ENCODE measurements at regions not wholly inside any gene's neighbourhood (a gene's known extent, or its start where the extent isn't known, plus 50 kb on each side); places are given as distances from the start of the nearest gene placed in this dataset.

DNA sequence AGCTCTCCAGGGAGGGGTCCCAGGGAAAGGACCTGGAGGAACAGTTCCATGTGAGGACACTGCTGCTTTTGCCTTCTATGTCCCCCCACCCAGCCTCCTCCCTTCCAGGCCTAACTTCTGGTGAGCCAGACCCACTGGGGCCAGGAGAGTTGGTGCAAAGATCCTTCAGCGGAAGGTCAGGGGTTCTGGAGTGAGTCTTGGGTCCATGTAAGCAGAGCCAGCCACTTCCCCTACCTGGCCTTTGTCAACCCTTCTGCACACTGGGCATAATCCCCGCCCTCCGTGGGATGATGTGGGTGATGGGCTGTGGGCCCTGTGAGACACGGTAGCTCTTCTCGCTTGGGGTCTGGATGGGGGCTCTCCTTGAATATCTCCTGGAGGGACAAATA, 76.9 kb downstream of the RHOB start:
- H3K4me3 ChIP-seq (ENCODE audit: low read depth, low read length): no peak overlapping the region
- POLR2A ChIA-PET: interaction anchor here (0.6 to 4.3 kb wide), 2 partner anchors 76 to 77 kb away, joined by 3 to 26 read pairs; partner anchors contain the start of gene RHOB
- CTCF ChIA-PET: interaction anchor here (0.6 kb wide), 1 partner anchor 127 kb away, joined by 3 read pairs; the partner anchor contains the start of gene HS1BP3

GRCh38 chr2:20524412-20525040, 77.7 kb downstream of the RHOB start:
- TF ChIP-seq, protein P1, sequence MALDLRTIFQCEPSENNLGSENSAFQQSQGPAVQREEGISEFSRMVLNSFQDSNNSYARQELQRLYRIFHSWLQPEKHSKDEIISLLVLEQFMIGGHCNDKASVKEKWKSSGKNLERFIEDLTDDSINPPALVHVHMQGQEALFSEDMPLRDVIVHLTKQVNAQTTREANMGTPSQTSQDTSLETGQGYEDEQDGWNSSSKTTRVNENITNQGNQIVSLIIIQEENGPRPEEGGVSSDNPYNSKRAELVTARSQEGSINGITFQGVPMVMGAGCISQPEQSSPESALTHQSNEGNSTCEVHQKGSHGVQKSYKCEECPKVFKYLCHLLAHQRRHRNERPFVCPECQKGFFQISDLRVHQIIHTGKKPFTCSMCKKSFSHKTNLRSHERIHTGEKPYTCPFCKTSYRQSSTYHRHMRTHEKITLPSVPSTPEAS (tag by site-specific recombination; IDR thresholded peaks at IDR 0.05): no peak
- no peak for TF ChIP-seq ZNF701 (tag by site-specific recombination; IDR thresholded peaks at IDR 0.05)
- no peak for TF ChIP-seq ZBTB8A (tag by site-specific recombination; IDR thresholded peaks at IDR 0.05)
- TF ChIP-seq KLF1 (tag by site-specific recombination; IDR thresholded peaks at IDR 0.05): no peak
- no peak for TF ChIP-seq ZNF266 (tag by site-specific recombination; IDR thresholded peaks at IDR 0.05; ENCODE audit: low read depth)
- no peak for TF ChIP-seq ZNF670 (tag by site-specific recombination; IDR thresholded peaks at IDR 0.05; ENCODE audit: low read depth)
- no peak for TF ChIP-seq MZF1 (tag by site-specific recombination; IDR thresholded peaks at IDR 0.05; ENCODE audit: borderline replicate concordance)
- TF ChIP-seq EGR2 (tag by site-specific recombination; IDR thresholded peaks at IDR 0.05; ENCODE audit: low read depth): 0 out of 2 replicates have a peak, but pooled peaks have one; percentile 14
- no peak for TF ChIP-seq ZFP69B (tag by site-specific recombination; IDR thresholded peaks at IDR 0.05)
- no peak overlapping the region for H3K27ac ChIP-seq (ENCODE audit: extremely low read depth, low read depth, low read length)
- POLR2A ChIA-PET: interaction anchor here (0.6 to 4.3 kb wide), 3 partner anchors 8 to 77 kb away, joined by 3 to 26 read pairs (median 3); partner anchors contain the start of gene RHOB
- CTCF ChIA-PET: interaction anchor here (0.6 to 1.7 kb wide), 4 partner anchors 10 to 127 kb away, joined by 3 to 6 read pairs (median 4); partner anchors contain the start of gene HS1BP3
- H3K4me1 ChIP-seq (ENCODE audit: control insufficient read depth, insufficient read depth, low read length): no peaks in the 10 kb centered on the region
- no peaks in the 10 kb centered on the region for H3K9me3 ChIP-seq (ENCODE audit: control insufficient read depth, insufficient read depth, low read depth, low read length)
- no peak overlapping the region for H3K4me3 ChIP-seq (ENCODE audit: low read depth, low read length)
- H3K36me3 ChIP-seq (ENCODE audit: control insufficient read depth in 2 of 2, insufficient read depth in 1 of 2, low read length in 2 of 2): no peaks in the 10 kb centered on the region

More for the DNA sequence above, 76.9 kb downstream of the RHOB start:
- TF ChIP-seq ZSCAN30 (tag by site-specific recombination; IDR thresholded peaks at IDR 0.05) (no peak), ZNF48 (tag by site-specific recombination; IDR thresholded peaks at IDR 0.05) (no peak), PBX3 (CRISPR knock-in tag; IDR thresholded peaks at IDR 0.05) (no peak), ZBTB8A (tag by site-specific recombination; IDR thresholded peaks at IDR 0.05) (no peak), ZSCAN16 (tag by site-specific recombination; IDR thresholded peaks at IDR 0.05) (no peak), ZNF654 (tag by site-specific recombination; IDR thresholded peaks at IDR 0.05; ENCODE audit: low read depth) (no peak), REPIN1 (tag by site-specific recombination; IDR thresholded peaks at IDR 0.05; ENCODE audit: low read depth) (no peak)
- TF ChIP-seq, protein P2, sequence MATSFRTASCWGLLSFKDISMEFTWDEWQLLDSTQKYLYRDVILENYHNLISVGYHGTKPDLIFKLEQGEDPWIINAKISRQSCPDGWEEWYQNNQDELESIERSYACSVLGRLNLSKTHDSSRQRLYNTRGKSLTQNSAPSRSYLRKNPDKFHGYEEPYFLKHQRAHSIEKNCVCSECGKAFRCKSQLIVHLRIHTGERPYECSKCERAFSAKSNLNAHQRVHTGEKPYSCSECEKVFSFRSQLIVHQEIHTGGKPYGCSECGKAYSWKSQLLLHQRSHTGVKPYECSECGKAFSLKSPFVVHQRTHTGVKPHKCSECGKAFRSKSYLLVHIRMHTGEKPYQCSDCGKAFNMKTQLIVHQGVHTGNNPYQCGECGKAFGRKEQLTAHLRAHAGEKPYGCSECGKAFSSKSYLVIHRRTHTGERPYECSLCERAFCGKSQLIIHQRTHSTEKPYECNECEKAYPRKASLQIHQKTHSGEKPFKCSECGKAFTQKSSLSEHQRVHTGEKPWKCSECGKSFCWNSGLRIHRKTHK (tag by site-specific recombination; IDR thresholded peaks at IDR 0.05): no peak
- Histone ChIP-seq H3K36me3 (ENCODE audit: control insufficient read depth in 2 of 2, insufficient read depth in 1 of 2, low read length in 2 of 2) (no peaks in the 10 kb centered on the region), H3K9me3 (ENCODE audit: control insufficient read depth, insufficient read depth, low read depth, low read length) (no peaks in the 10 kb centered on the region), H3K27ac (ENCODE audit: extremely low read depth, low read depth, low read length) (no peak overlapping the region), H3K4me1 (ENCODE audit: control insufficient read depth, insufficient read depth, low read length) (no peaks in the 10 kb centered on the region)

All from HEK293 (cell line).